HCT116 (cell line): ENCODE measurements at regions not wholly inside any gene's neighbourhood (a gene's known extent, or its start where the extent isn't known, plus 50 kb on each side); places are given as distances from the start of the nearest gene placed in this dataset.

ENCODE experiments used
- ATAC-seq: fragments of 200-7000 bp; cut with Tn5 transposase; 2 replicates; pipeline ENCODE4 v1.9.1; 2020; ENCODE audit warnings: mild to moderate bottlenecking, moderate library complexity
- BruUV-seq: library from RNA; stranded (reverse); fragments of 400-500 nt; replicated peaks from 2 replicates; lab custom pipeline; 2021; lab: Mats Ljungman, UMichigan
- CTCF ChIA-PET: fragments of 300-600 bp; sonication (Branson Sonifier 250); formaldehyde crosslinking; loops from one replicate; lab custom pipeline; 2021; ENCODE audit warnings: antibody characterized with exemption; lab: Charles Lee
- POLR2A ChIA-PET: fragments of 300-600, 350-600 bp; sonication (Branson Sonifier 250); formaldehyde crosslinking; loops from one replicate; lab custom pipeline; 2021; ENCODE audit warnings: antibody characterized with exemption; lab: Charles Lee
- RAD21 ChIA-PET, 2 experiments: fragments of 300-600 bp; sonication (Branson Sonifier 250); formaldehyde crosslinking; loops; one replicate each; lab custom pipeline; 2023; ENCODE audit warnings: low total read pairs in 2 of 2; ENCODE audit not compliant: uncharacterized antibody in 2 of 2, unreplicated experiment in 2 of 2, low non-redundant PET in 1 of 2; lab: Charles Lee
- DNase-seq: peaks from one replicate; pipeline ENCODE4 v3.0.0-alpha.2; 2010; ENCODE audit warnings: low read depth, low spot score
- H2AFZ ChIP-seq: fragments of 200-600 bp; shearing (Covaris generic), sonication (generic); 2 replicates; pipeline ENCODE4 v1.6.1; 2017; ENCODE audit warnings: low read depth, mixed run types, mixed read lengths, antibody characterized with exemption, low read length; ENCODE audit not compliant: poor library complexity, severe bottlenecking
- H3K27ac ChIP-seq: 2 replicates; pipeline ENCODE4 v1.5.1; 2012; ENCODE audit warnings: low read depth, low read length
- H3K27me3 ChIP-seq: fragments of 200-600 bp; sonication (generic); 2 replicates; pipeline ENCODE4 v1.6.1; 2016; ENCODE audit warnings: mixed run types, low read length, mixed read lengths; ENCODE audit not compliant: insufficient read depth
- H3K36me3 ChIP-seq, 2 experiments: fragments of 200-500 bp in 1 of 2; fragments of 200-600 bp in 1 of 2; sonication (Bioruptor generic) in 1 of 2; sonication (generic) in 1 of 2; 2 replicates each; pipeline versions ENCODE4 v1.5.1 to v1.6.1; 2014 to 2016; ENCODE audit warnings: low read length in 2 of 2, inconsistent platforms in 1 of 2, mixed read lengths in 1 of 2, mixed run types in 1 of 2; ENCODE audit not compliant: insufficient read depth in 2 of 2, control insufficient read depth in 1 of 2
- H3K4me1 ChIP-seq, 2 experiments: fragments of 200-600 bp in 1 of 2; sonication (generic) in 1 of 2; 2 replicates each; pipeline versions ENCODE4 v1.5.1 to v1.6.1; 2012 to 2017; ENCODE audit warnings: low read length in 2 of 2, inconsistent platforms in 1 of 2, mild to moderate bottlenecking in 1 of 2, mixed read lengths in 1 of 2, mixed run types in 1 of 2, moderate library complexity in 1 of 2; ENCODE audit not compliant: insufficient read depth in 2 of 2, control insufficient read depth in 1 of 2
- H3K4me2 ChIP-seq: fragments of 200-600 bp; sonication (generic); 2 replicates; pipeline ENCODE4 v1.6.1; 2017; ENCODE audit warnings: mixed run types, low read length, mixed read lengths
- H3K4me3 ChIP-seq, 2 experiments: fragments of 200-600 bp in 1 of 2; sonication (generic) in 1 of 2; replicated peaks in 1 of 2; 2 replicates each; pipeline ENCODE4 v1.5.1; 2011 to 2016; ENCODE audit warnings: low read length in 2 of 2, control low read depth in 1 of 2, low read depth in 1 of 2, mild to moderate bottlenecking in 1 of 2, mixed read lengths in 1 of 2, mixed run types in 1 of 2
- H3K79me2 ChIP-seq: fragments of 200-600 bp; sonication (generic); 2 replicates; pipeline ENCODE4 v1.6.1; 2017; ENCODE audit warnings: mild to moderate bottlenecking, mixed run types, low read length, moderate library complexity, mixed read lengths; ENCODE audit not compliant: insufficient read depth
- H3K9ac ChIP-seq: fragments of 200-600 bp; sonication (generic); 2 replicates; pipeline ENCODE4 v1.6.1; 2016; ENCODE audit warnings: low read length, mixed read lengths
- H3K9me2 ChIP-seq: fragments of 200-600 bp; sonication (generic), shearing (Covaris generic); 2 replicates; pipeline ENCODE4 v1.6.1; 2017; ENCODE audit warnings: mixed run types, mild to moderate bottlenecking, moderate library complexity; ENCODE audit not compliant: insufficient read depth
- H3K9me3 ChIP-seq, 2 experiments: fragments of 200-500 bp in 1 of 2; fragments of 200-600 bp in 1 of 2; sonication (Bioruptor generic) in 1 of 2; sonication (generic) in 1 of 2; 2 replicates each; pipeline ENCODE4 v1.6.1; 2014 to 2017; ENCODE audit warnings: low read length in 2 of 2, mixed read lengths in 2 of 2, inconsistent platforms in 1 of 2, low read depth in 1 of 2, mild to moderate bottlenecking in 1 of 2, mixed run types in 1 of 2, moderate library complexity in 1 of 2; ENCODE audit not compliant: control insufficient read depth in 1 of 2, insufficient read depth in 1 of 2
- H4K20me1 ChIP-seq: fragments of 200-600 bp; sonication (generic), shearing (Covaris generic); 2 replicates; pipeline ENCODE4 v1.6.1; 2017; ENCODE audit warnings: mixed run types, mild to moderate bottlenecking, moderate library complexity; ENCODE audit not compliant: insufficient read depth
- CTCF ChIP-seq, 3 experiments: fragments of 200-600 bp in 1 of 3; sonication (generic) in 1 of 3; IDR thresholded peaks in 2 of 3; conservative IDR thresholded peaks in 1 of 3; 2 replicates each; pipeline ENCODE4 v1.5.1; 2012 to 2017; ENCODE audit warnings: low read depth in 2 of 3, low read length in 2 of 3, antibody characterized with exemption in 1 of 3, borderline replicate concordance in 1 of 3, control low read depth in 1 of 3, mild to moderate bottlenecking in 1 of 3, mixed read lengths in 1 of 3, mixed run types in 1 of 3, moderate library complexity in 1 of 3; ENCODE audit not compliant: insufficient read depth in 1 of 3
- EGR1 ChIP-seq: IDR thresholded peaks from 2 replicates; pipeline ENCODE4 v1.6.1; 2012; ENCODE audit warnings: low read depth
- ELF1 ChIP-seq: IDR thresholded peaks from 2 replicates; pipeline ENCODE4 v1.6.1; 2012; ENCODE audit warnings: low read depth, borderline replicate concordance
- EZH2 ChIP-seq: fragments of 200-600 bp; sonication (generic); IDR thresholded peaks from 2 replicates; pipeline ENCODE4 v1.6.1; 2017; ENCODE audit warnings: antibody characterized with exemption, mixed run types
- EZH2phosphoT487 ChIP-seq: fragments of 200-600 bp; IDR thresholded peaks from 2 replicates; pipeline ENCODE4 v1.6.1; 2018; ENCODE audit warnings: antibody characterized with exemption, borderline replicate concordance
- FOSL1 ChIP-seq: IDR thresholded peaks from 2 replicates; pipeline ENCODE4 v1.6.1; 2012; ENCODE audit warnings: low read depth
- POLR2A ChIP-seq: IDR thresholded peaks from 2 replicates; pipeline ENCODE4 v1.7.0; 2011; ENCODE audit warnings: borderline replicate concordance; ENCODE audit not compliant: insufficient read depth, insufficient read length; ENCODE audit errors: extremely low read depth
- POLR2AphosphoS5 ChIP-seq: IDR thresholded peaks from 2 replicates; pipeline ENCODE4 v1.6.1; 2011; ENCODE audit warnings: mild to moderate bottlenecking, low read depth, low read length, moderate library complexity
- SIN3A ChIP-seq: IDR thresholded peaks from 2 replicates; pipeline ENCODE4 v1.6.1; 2012; ENCODE audit warnings: low read depth
- SP1 ChIP-seq: IDR thresholded peaks from 2 replicates; pipeline ENCODE4 v1.6.1; 2012; ENCODE audit warnings: low read depth
- TCF7L2 ChIP-seq: IDR thresholded peaks from 2 replicates; pipeline ENCODE4 v1.7.0; 2011; ENCODE audit warnings: borderline replicate concordance, inconsistent platforms; ENCODE audit not compliant: insufficient read depth, insufficient read length; ENCODE audit errors: extremely low read depth
- ZBTB33 ChIP-seq: IDR thresholded peaks from 2 replicates; pipeline ENCODE4 v1.6.1; 2011; ENCODE audit warnings: mild to moderate bottlenecking, low read length, moderate library complexity; ENCODE audit not compliant: insufficient replicate concordance; ENCODE audit errors: extremely low read depth
- ZNF274 ChIP-seq: fragments of 200-500 bp; sonication (Bioruptor generic); IDR thresholded peaks from 2 replicates; pipeline ENCODE4 v1.6.1; 2014; ENCODE audit warnings: mild to moderate bottlenecking, low read depth, low read length, inconsistent platforms
- intact Hi-C: fragments of 100-400 bp; cut with micrococcal nuclease; formaldehyde crosslinking; loops from 2 replicates; pipeline ENCODE4 v1.10.0; 2022

- no peak for DNase-seq
- Histone ChIP-seq H3K4me2 (no peak overlapping the region), H3K9me2 (no peaks in the 10 kb centered on the region), H3K36me3 (no peaks in the 10 kb centered on the region), H3K9ac (no peak overlapping the region), H4K20me1 (no peaks in the 10 kb centered on the region), H3K27ac (no peak overlapping the region), H3K4me1 (no peaks in the 10 kb centered on the region), H2AFZ (no peak overlapping the region), H3K79me2 (no peaks in the 10 kb centered on the region), H3K4me3 (no peak overlapping the region), H3K9me3 (no peaks in the 10 kb centered on the region), H3K27me3 (no peaks in the 10 kb centered on the region)
- TF ChIP-seq CTCF (IDR thresholded peaks at IDR 0.05 in 2 of 3, conservative IDR thresholded peaks at IDR 0.05 in 1 of 3; ENCODE audit: borderline replicate concordance in 1 of 3, insufficient read depth in 1 of 3, low read depth in 2 of 3, low read length in 2 of 3) (no peak), SP1 (no peak), SIN3A (no peak)
- POLR2A ChIA-PET = interaction anchor here (1.3 kb wide), 1 partner anchor 13 kb away, joined by 3 read pairs; no protein-coding TSS in a partner anchor
- no peak for ATAC-seq
- intact Hi-C loops = loop anchor here (2.0 to 10.0 kb wide), 2 partner anchors 727 to 1517 kb away; no protein-coding TSS in a partner anchor
- no TSS peak for BruUV-seq
- RAD21 ChIA-PET = no interaction called here
- CTCF ChIA-PET = interaction anchor here (5.5 kb wide), 1 partner anchor 11 kb away, joined by 70 read pairs; no protein-coding TSS in a partner anchor
Measured at GRCh38 chr14:30271811-30272323, 287.1 kb upstream of the G2E3 start.

DNA sequence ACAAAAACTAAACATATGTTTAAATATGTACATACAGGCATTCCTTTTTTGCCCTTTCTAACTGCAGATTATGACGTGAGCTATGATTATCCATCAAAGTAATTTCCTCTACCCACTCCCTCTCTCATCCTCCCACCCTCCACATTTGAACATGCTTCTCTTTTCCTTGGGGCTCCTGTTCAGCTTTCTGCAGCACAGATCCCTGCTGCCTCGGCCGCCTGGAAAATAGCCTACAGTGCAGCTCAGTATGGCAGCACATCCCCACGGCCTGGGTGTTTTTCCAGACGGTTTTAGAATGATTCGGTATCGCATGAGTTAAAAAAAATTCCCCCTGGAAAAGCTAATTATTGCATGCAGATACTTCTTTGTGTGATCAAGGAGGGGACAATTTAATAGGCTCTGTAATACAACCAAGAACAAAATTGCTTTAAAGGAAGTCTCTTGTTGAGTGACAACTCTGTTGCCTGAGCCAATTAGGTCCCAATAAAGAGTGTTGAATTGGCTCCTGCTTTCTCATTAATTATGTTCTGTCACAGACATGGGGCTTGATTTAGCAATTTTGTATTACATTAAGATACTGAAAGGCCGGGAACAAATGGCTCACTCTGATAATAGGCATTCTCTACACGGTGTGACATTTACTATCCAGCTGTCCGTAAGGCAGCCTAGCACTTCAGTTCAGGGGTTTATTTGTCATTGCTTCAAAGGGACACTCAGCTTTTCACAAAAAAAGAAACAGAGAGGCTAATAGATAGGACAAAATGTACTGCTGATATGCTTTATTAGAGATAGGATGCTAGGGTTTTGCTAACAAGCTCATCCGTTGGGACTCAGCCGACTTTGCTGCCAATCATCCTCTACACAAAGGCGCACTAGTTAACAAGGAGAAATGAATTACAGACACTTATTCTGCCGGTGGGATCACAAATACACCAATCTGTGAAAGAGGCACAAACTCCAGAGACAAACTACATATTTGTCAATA is 285.8 kb upstream of the G2E3 start:
- no peaks in the 10 kb centered on the region for H3K9me3 ChIP-seq
- CTCF ChIA-PET = interaction anchor here (1.2 to 5.5 kb wide), 3 partner anchors 8 to 170 kb away, joined by 3 to 70 read pairs (median 3); no protein-coding TSS in a partner anchor
- H3K4me3 ChIP-seq = no peak overlapping the region
- no peak overlapping the region for H2AFZ ChIP-seq
- no peak overlapping the region for H3K27ac ChIP-seq
- H3K36me3 ChIP-seq = no peaks in the 10 kb centered on the region
- no peak overlapping the region for H3K4me2 ChIP-seq
- no peaks in the 10 kb centered on the region for H3K79me2 ChIP-seq
- H3K27me3 ChIP-seq = no peaks in the 10 kb centered on the region
- BruUV-seq = no TSS peak
- no peaks in the 10 kb centered on the region for H3K9me2 ChIP-seq
- intact Hi-C loops = loop anchor here (10.0 kb wide), 1 partner anchor 728 kb away; no protein-coding TSS in a partner anchor
- no peaks in the 10 kb centered on the region for H3K4me1 ChIP-seq
- no peak for DNase-seq
- ATAC-seq = no peak
- POLR2A ChIA-PET = no interaction called here
- RAD21 ChIA-PET = no interaction called here
- no peaks in the 10 kb centered on the region for H4K20me1 ChIP-seq
- H3K9ac ChIP-seq = no peak overlapping the region
- TF ChIP-seq ZBTB33 = no peak
- TF ChIP-seq POLR2A = no peak
- TF ChIP-seq TCF7L2 = no peak
- no peak for TF ChIP-seq EZH2phosphoT487
- no peak for TF ChIP-seq SIN3A
- no peak for TF ChIP-seq ELF1
- TF ChIP-seq POLR2AphosphoS5 = no peak
- no peak for TF ChIP-seq EGR1
- TF ChIP-seq ZNF274 = no peak
- no peak for TF ChIP-seq SP1
- TF ChIP-seq EZH2 = no peak
- TF ChIP-seq FOSL1 = no peak
